Left ventricle myocardium inferior (tissue), 1 donor: ENCODE measurements at regions not wholly inside any gene's neighbourhood (a gene's known extent, or its start where the extent isn't known, plus 50 kb on each side); places are given as distances from the start of the nearest gene placed in this dataset.

Source experiments
- DNase-seq: peaks from one replicate; pipeline ENCODE4 v3.0.0-alpha.2; 2020
- H3K27ac ChIP-seq: fragments of 200-600 bp; replicated peaks from 2 replicates; pipeline ENCODE4 v1.8.0; 2021
- H3K27me3 ChIP-seq: fragments of 200-600 bp; 2 replicates; pipeline ENCODE4 v1.8.0; 2021; ENCODE audit warnings: low read depth
- H3K36me3 ChIP-seq: fragments of 200-600 bp; 2 replicates; pipeline ENCODE4 v1.8.0; 2021
- H3K4me1 ChIP-seq: fragments of 200-600 bp; 2 replicates; pipeline ENCODE4 v1.8.0; 2021
- H3K4me3 ChIP-seq: fragments of 200-600 bp; 2 replicates; pipeline ENCODE4 v1.8.0; 2021; ENCODE audit warnings: mild to moderate bottlenecking, moderate library complexity
- H3K9me3 ChIP-seq: fragments of 200-600 bp; replicated peaks from 2 replicates; pipeline ENCODE4 v1.8.0; 2021
- intact Hi-C: fragments of 100-400 bp; cut with micrococcal nuclease; formaldehyde crosslinking; loops from one replicate; pipeline ENCODE4 v1.11.0; 2022
- TF ChIP-seq, protein P1 (sequence below): fragments of 200-600 bp; IDR thresholded peaks from 2 replicates; pipeline ENCODE4 v1.8.0; 2021; ENCODE audit warnings: antibody characterized with exemption, mild to moderate bottlenecking, borderline replicate concordance
- donor health status: DM: no; HTN: yes; CAD: no; lungs with severe emphysema.

DNA sequence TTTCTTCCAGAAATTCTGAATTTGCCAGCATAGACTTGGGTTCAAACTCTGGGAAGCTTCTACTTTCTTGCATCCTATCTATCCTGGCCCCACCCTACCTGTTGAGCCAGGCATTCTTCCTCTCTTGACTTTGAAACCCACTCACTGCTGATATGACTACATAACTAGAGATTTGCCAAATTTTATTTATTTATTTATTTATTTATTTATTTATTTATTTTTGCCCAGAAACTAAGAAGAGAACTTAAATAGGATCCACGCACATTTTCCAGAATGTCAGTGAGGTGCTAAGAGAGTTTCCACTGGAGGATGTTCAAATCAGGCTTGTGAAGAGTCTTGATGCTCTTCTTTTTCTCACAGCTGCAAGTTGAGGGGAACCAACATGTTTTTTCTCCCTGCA lies 487.8 kb upstream of the PODXL start:
- TF ChIP-seq, protein P1, sequence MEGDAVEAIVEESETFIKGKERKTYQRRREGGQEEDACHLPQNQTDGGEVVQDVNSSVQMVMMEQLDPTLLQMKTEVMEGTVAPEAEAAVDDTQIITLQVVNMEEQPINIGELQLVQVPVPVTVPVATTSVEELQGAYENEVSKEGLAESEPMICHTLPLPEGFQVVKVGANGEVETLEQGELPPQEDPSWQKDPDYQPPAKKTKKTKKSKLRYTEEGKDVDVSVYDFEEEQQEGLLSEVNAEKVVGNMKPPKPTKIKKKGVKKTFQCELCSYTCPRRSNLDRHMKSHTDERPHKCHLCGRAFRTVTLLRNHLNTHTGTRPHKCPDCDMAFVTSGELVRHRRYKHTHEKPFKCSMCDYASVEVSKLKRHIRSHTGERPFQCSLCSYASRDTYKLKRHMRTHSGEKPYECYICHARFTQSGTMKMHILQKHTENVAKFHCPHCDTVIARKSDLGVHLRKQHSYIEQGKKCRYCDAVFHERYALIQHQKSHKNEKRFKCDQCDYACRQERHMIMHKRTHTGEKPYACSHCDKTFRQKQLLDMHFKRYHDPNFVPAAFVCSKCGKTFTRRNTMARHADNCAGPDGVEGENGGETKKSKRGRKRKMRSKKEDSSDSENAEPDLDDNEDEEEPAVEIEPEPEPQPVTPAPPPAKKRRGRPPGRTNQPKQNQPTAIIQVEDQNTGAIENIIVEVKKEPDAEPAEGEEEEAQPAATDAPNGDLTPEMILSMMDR, result no peak
- Histone ChIP-seq H3K9me3 (no peaks in the 10 kb centered on the region), H3K4me1 (no peaks in the 10 kb centered on the region), H3K27ac (no peak overlapping the region), H3K4me3 (no peak overlapping the region), H3K36me3 (no peaks in the 10 kb centered on the region), H3K27me3 (no peaks in the 10 kb centered on the region)
- intact Hi-C loops, result no loop called here
- DNase-seq, result no peak

DNA sequence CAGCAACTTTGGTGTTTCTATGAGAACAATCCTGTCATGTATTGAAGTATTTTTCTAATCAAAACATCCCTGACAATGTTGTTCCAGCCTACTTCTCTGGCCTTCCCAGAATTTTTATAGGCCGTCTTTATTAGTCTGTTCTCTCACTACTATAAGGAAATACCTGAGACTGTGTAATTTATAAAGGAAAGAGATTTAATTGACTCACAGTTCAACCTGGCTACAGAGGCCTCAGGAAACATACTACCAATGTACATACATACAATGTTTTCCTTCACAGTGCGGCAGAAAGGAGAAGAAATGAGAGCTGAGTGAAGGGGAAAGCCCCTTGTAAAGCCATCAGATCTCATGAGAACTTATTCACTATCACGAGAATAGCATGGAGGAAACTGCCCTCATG lies 484.7 kb upstream of the PODXL start:
- no peak overlapping the region for H3K27ac ChIP-seq
- no peak overlapping the region for H3K4me3 ChIP-seq
- no peaks in the 10 kb centered on the region for H3K36me3 ChIP-seq
- DNase-seq, result no peak
- TF ChIP-seq, protein P1, result no peak
- no peaks in the 10 kb centered on the region for H3K27me3 ChIP-seq
- peaks cover 2% of the 10 kb centered on the region for H3K4me1 ChIP-seq
- intact Hi-C loops, result no loop called here
- no peaks in the 10 kb centered on the region for H3K9me3 ChIP-seq

DNA sequence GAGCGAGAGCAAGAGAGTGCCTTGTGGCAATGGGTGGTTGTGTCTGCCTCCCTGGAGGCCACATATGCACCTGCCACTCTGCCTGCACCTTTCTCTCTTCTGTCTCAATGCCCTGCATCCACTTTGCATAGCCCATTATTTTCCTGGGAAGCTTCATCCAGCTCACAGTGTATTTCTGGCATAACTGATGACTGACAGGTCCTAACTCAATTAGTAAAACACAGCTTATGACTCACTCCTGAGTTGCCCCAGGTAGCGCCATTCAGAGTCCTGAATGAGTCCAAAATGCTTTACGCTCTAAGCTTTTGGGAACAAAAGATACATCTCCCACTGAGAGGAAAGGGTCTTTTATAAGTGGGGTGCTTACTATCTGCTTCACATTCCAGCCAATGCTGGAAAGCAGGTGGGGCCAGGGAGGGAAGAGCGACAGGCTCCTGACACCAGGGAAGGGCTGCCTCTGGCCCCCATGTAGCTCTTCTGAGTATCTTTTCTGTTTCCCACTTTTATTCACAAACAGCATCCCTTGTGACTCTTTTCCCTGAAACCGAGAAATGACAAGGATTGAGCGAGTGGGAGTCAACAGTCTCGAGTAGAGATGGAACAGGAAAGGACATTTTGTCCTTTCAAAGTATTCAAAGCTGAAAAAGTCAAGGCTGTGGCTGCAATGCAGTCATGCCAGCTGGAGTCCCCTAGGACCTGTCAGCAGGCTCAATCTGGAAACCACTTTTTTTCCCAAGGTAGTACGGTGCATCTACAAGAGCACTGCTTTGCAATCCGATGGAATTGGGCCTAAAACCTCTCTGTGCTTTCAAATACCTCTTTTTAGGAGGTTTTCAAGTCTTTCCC lies 479.3 kb upstream of the PODXL start:
- intact Hi-C loops, result no loop called here
- no peak overlapping the region for H3K27ac ChIP-seq
- TF ChIP-seq, protein P1, result no peak

DNA sequence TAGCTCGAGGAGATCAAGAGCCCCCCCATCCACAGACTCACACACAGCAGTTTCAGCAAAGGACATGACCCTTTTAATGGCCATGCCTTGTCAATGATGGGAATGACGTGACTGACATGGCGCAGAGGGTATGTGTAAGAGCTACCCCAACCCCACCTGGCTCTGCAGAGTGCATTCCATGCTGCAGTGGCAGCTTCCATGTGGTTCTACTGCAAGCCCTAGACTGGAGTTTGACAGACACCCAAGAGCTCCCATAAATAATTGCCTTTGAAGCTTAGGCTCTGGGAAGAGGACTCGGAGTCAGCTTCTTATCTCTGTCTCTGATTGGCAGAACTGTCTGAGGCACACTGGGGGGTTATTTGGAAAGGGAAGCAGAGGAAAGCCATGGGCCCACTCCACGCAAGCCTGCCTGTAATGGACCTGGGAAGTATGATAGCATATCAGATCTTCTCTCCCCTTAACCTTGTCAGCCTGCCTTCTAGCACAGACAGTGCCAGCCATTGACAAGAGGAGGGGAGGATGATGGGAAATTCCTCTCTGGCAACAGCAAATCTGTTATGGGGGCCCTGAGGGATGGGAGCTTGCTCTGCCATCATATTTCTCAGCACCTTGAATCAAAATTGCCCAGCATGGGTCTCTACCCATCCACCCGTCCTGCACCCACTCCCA lies 478.5 kb upstream of the PODXL start:
- H3K27me3 ChIP-seq, result no peaks in the 10 kb centered on the region

More for the DNA sequence above, 479.3 kb upstream of the PODXL start:
- no peaks in the 10 kb centered on the region for H3K27me3 ChIP-seq
- no peaks in the 10 kb centered on the region for H3K36me3 ChIP-seq
- H3K9me3 ChIP-seq, result peaks cover 3% of the 10 kb centered on the region
- H3K4me1 ChIP-seq, result peaks cover 20% of the 10 kb centered on the region
- DNase-seq, result no peak
- H3K4me3 ChIP-seq, result no peak overlapping the region

DNA sequence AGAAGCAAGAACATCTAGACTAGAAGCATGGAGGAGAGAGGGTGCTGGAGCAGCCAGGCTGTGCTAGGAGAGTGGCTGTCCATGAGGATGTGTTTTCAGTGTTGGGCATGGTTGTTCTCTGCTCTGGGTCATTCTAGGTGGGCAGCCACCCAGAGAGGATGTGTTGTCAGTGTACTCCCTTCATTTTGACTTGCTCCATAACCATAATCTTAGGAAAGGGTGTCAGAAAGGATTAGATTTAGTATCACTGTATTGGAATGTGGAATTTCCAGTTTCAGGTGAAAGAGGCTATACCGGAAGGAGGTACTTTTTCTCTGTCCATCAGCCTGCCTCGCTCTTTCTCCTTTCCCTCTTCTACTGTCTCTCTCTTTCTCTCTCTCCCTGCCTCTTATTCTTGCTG lies 474.5 kb upstream of the PODXL start:
- no peak overlapping the region for H3K27ac ChIP-seq
- intact Hi-C loops, result no loop called here
- no peak for DNase-seq

More for the DNA sequence above, 478.5 kb upstream of the PODXL start:
- Histone ChIP-seq H3K36me3 (no peaks in the 10 kb centered on the region), H3K4me3 (no peak overlapping the region), H3K4me1 (peaks cover 29% of the 10 kb centered on the region), H3K27ac (no peak overlapping the region), H3K9me3 (peaks cover 3% of the 10 kb centered on the region)
- TF ChIP-seq, protein P1, result no peak
- intact Hi-C loops, result no loop called here
- DNase-seq, result no peak

More for the DNA sequence above, 474.5 kb upstream of the PODXL start:
- peaks cover 3% of the 10 kb centered on the region for H3K9me3 ChIP-seq
- TF ChIP-seq, protein P1, result no peak
- H3K4me3 ChIP-seq, result no peak overlapping the region
- H3K27me3 ChIP-seq, result no peaks in the 10 kb centered on the region
- H3K4me1 ChIP-seq, result peaks cover 31% of the 10 kb centered on the region
- H3K36me3 ChIP-seq, result no peaks in the 10 kb centered on the region
